ENCODE measurements at regions not wholly inside any gene's neighbourhood (a gene's known extent, or its start where the extent isn't known, plus 50 kb on each side); places are given as distances from the start of the nearest gene placed in this dataset.

DNA sequence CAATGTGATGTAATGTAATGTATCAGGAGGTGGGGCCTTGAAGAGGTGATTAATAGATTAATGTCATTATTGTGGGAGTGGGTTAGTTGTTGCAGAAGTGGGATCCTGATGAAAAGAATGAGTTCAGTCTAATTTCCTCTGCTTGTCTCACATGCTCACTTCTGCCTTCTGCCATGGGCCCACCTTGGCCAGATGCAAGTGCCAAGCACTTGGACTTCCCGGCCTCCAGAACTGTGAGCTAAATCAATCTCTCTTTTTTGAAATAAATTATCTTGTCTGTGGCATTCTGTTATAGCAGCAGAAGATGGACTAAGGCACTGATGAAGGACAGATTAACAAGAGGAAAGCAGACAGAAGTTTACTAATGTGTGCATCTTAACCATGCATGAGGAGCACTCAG, 123.9 kb downstream of the ETS2 start:
- POLR2A ChIA-PET (ENCODE audit: unreplicated experiment): no interaction called here
- Histone ChIP-seq H3K4me1 (ENCODE audit: insufficient read depth, low read length) (peaks cover 16% of the 10 kb centered on the region), H2AFZ (ENCODE audit: low read length) (no peak overlapping the region), H3K9me2 (replicated peaks; ENCODE audit: low read length) (no peaks in the 10 kb centered on the region), H3K79me2 (ENCODE audit: low read length) (no peaks in the 10 kb centered on the region), H3K36me3 (ENCODE audit: low read depth, low read length) (no peaks in the 10 kb centered on the region), H3K4me2 (ENCODE audit: low read length) (no peak overlapping the region), H3K4me3 (ENCODE audit: low read length) (no peak overlapping the region), H3K27ac (ENCODE audit: low read length) (no peak overlapping the region), H3K9me3 (ENCODE audit: low read length) (no peaks in the 10 kb centered on the region), H3K27me3 (ENCODE audit: low read length) (no peaks in the 10 kb centered on the region), H3F3A (ENCODE audit: low read length, unreplicated experiment) (no peaks in the 10 kb centered on the region), H4K20me1 (ENCODE audit: low read length) (no peaks in the 10 kb centered on the region), H3K9ac (ENCODE audit: low read length) (no peak overlapping the region)
- no TSS peak for BruUV-seq (replicated peaks)
- DNase-seq: no peak
- no peak for ATAC-seq
- CTCF ChIA-PET: no interaction called here
- no peak for TF ChIP-seq EZH2 (IDR thresholded peaks at IDR 0.05; ENCODE audit: low read length, unreplicated experiment)
- TF ChIP-seq, protein P1, sequence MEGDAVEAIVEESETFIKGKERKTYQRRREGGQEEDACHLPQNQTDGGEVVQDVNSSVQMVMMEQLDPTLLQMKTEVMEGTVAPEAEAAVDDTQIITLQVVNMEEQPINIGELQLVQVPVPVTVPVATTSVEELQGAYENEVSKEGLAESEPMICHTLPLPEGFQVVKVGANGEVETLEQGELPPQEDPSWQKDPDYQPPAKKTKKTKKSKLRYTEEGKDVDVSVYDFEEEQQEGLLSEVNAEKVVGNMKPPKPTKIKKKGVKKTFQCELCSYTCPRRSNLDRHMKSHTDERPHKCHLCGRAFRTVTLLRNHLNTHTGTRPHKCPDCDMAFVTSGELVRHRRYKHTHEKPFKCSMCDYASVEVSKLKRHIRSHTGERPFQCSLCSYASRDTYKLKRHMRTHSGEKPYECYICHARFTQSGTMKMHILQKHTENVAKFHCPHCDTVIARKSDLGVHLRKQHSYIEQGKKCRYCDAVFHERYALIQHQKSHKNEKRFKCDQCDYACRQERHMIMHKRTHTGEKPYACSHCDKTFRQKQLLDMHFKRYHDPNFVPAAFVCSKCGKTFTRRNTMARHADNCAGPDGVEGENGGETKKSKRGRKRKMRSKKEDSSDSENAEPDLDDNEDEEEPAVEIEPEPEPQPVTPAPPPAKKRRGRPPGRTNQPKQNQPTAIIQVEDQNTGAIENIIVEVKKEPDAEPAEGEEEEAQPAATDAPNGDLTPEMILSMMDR (conservative IDR thresholded peaks at IDR 0.05; ENCODE audit: low read depth, low read length): no peak
- no peak for TF ChIP-seq EZH2phosphoT487 (IDR thresholded peaks at IDR 0.05; ENCODE audit: borderline replicate concordance, low read length)
- intact Hi-C loops (cut with micrococcal nuclease): loop anchor here (10.0 kb wide), 2 partner anchors 195 kb away; no protein-coding TSS in a partner anchor

DNA sequence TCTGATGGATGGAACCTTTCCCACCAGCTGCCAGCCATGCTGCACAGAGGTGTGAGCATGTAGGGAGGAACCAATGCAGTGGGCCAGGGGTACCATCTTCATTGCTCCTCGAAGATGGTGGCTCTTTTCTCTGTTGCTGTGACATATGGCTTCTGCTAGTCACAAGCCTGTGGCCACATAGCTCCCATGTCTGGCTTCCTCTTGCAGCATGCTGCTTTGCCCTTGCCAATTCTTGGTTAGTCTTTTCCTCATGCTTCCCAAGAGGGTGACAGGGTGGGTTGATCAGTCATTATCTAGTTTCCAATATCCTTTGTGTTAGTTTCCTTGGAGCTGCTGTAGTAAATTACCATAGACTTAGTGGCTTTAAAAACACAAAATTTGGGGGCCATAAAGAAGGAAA, 123.4 kb downstream of the ETS2 start:
- no peak for ATAC-seq

DNA sequence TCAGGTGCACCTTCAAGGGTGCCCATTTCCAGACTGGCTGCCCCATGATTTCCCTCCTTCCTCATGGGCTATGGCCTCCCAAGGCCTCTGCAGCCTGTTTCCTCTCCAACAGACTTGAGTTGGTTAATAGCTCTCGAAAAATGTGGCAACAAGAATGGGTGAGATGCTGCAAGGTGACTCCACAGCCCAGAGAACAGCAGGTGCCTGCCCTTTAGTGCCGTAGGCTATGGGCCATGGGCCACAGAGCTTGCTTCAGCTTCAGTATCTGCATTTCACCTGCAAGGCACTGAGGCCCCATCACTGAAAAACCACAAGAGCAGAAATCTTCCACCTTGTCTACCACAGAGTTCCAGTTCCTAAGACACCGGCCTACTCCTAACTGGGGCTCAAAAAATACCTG, 122.0 kb downstream of the ETS2 start:
- Histone ChIP-seq H4K20me1 (ENCODE audit: low read length) (no peaks in the 10 kb centered on the region), H3K36me3 (ENCODE audit: low read depth, low read length) (no peaks in the 10 kb centered on the region), H2AFZ (ENCODE audit: low read length) (no peak overlapping the region), H3K27ac (ENCODE audit: low read length) (no peak overlapping the region), H3K4me1 (ENCODE audit: insufficient read depth, low read length) (peaks cover 16% of the 10 kb centered on the region), H3F3A (ENCODE audit: low read length, unreplicated experiment) (no peaks in the 10 kb centered on the region), H3K9me2 (replicated peaks; ENCODE audit: low read length) (no peaks in the 10 kb centered on the region), H3K4me3 (ENCODE audit: low read length) (no peak overlapping the region), H3K9me3 (ENCODE audit: low read length) (no peaks in the 10 kb centered on the region), H3K4me2 (ENCODE audit: low read length) (no peak overlapping the region), H3K79me2 (ENCODE audit: low read length) (no peaks in the 10 kb centered on the region), H3K27me3 (ENCODE audit: low read length) (no peaks in the 10 kb centered on the region), H3K9ac (ENCODE audit: low read length) (no peak overlapping the region)
- CTCF ChIA-PET: no interaction called here
- intact Hi-C loops (cut with micrococcal nuclease): loop anchor here (10.0 kb wide), 2 partner anchors 193 to 197 kb away; no protein-coding TSS in a partner anchor
- ATAC-seq: no peak
- TF ChIP-seq EZH2 (IDR thresholded peaks at IDR 0.05; ENCODE audit: low read length, unreplicated experiment) (no peak), EZH2phosphoT487 (IDR thresholded peaks at IDR 0.05; ENCODE audit: borderline replicate concordance, low read length) (no peak)
- TF ChIP-seq, protein P1 (conservative IDR thresholded peaks at IDR 0.05; ENCODE audit: low read depth, low read length): no peak
- no TSS peak for BruUV-seq (replicated peaks)
- POLR2A ChIA-PET (ENCODE audit: unreplicated experiment): no interaction called here
- no peak for DNase-seq

More for the DNA sequence above, 123.4 kb downstream of the ETS2 start:
- intact Hi-C loops (cut with micrococcal nuclease): loop anchor here (10.0 kb wide), 2 partner anchors 194 to 196 kb away; no protein-coding TSS in a partner anchor
- no peaks in the 10 kb centered on the region for H3K79me2 ChIP-seq (ENCODE audit: low read length)
- DNase-seq: no peak
- ChIA-PET CTCF (no interaction called here), POLR2A (ENCODE audit: unreplicated experiment) (no interaction called here)
- peaks cover 16% of the 10 kb centered on the region for H3K4me1 ChIP-seq (ENCODE audit: insufficient read depth, low read length)
- no peak overlapping the region for H3K27ac ChIP-seq (ENCODE audit: low read length)
- no peaks in the 10 kb centered on the region for H3F3A ChIP-seq (ENCODE audit: low read length, unreplicated experiment)
- no peak overlapping the region for H2AFZ ChIP-seq (ENCODE audit: low read length)
- H3K4me3 ChIP-seq (ENCODE audit: low read length): no peak overlapping the region
- H3K9me2 ChIP-seq (replicated peaks; ENCODE audit: low read length): no peaks in the 10 kb centered on the region
- H3K36me3 ChIP-seq (ENCODE audit: low read depth, low read length): no peaks in the 10 kb centered on the region
- no peaks in the 10 kb centered on the region for H4K20me1 ChIP-seq (ENCODE audit: low read length)
- no peaks in the 10 kb centered on the region for H3K9me3 ChIP-seq (ENCODE audit: low read length)
- BruUV-seq (replicated peaks): no TSS peak
- no peak overlapping the region for H3K9ac ChIP-seq (ENCODE audit: low read length)
- H3K27me3 ChIP-seq (ENCODE audit: low read length): no peaks in the 10 kb centered on the region
- TF ChIP-seq EZH2phosphoT487 (IDR thresholded peaks at IDR 0.05; ENCODE audit: borderline replicate concordance, low read length): no peak
- TF ChIP-seq, protein P1 (conservative IDR thresholded peaks at IDR 0.05; ENCODE audit: low read depth, low read length): no peak
- no peak for TF ChIP-seq EZH2 (IDR thresholded peaks at IDR 0.05; ENCODE audit: low read length, unreplicated experiment)
- no peak overlapping the region for H3K4me2 ChIP-seq (ENCODE audit: low read length)
